ENCODE measurements at regions not wholly inside any gene's neighbourhood (a gene's known extent, or its start where the extent isn't known, plus 50 kb on each side); places are given as distances from the start of the nearest gene placed in this dataset.
"Not testable (repeated sequence)": the region's sequence is repeated elsewhere in the genome, so short reads cannot be mapped to it uniquely, and the experiment has no call there.

- DNase-seq (ENCODE audit: low read depth) = not testable (repeated sequence)
These were observed 223.1 kb upstream of the SHH start for GRCh38 chr7:156035387-156035786.

- DNase-seq (ENCODE audit: low read depth) = no peak
These were observed 222.1 kb upstream of the SHH start for GRCh38 chr7:156034397-156034796.

DNA sequence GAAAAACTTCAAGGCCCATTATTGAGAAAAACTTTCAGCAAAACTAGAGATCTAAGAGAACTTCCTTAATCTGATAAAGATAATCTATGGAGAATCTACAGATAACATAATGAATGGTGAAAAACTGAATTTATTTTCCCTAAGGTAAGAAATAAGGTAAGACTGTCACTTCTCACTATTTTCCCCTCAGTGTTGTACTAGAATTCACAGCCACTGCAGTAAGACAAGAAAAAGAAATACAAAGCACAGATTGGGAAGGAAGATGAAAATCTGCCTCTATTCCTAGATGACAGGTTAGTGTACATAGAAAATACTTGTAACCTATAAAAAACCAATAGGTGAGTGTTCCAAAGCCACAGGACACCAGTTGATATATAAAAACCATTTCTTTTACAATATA is 220.7 kb upstream of the SHH start:
- DNase-seq (ENCODE audit: low read depth) = no peak

DNA sequence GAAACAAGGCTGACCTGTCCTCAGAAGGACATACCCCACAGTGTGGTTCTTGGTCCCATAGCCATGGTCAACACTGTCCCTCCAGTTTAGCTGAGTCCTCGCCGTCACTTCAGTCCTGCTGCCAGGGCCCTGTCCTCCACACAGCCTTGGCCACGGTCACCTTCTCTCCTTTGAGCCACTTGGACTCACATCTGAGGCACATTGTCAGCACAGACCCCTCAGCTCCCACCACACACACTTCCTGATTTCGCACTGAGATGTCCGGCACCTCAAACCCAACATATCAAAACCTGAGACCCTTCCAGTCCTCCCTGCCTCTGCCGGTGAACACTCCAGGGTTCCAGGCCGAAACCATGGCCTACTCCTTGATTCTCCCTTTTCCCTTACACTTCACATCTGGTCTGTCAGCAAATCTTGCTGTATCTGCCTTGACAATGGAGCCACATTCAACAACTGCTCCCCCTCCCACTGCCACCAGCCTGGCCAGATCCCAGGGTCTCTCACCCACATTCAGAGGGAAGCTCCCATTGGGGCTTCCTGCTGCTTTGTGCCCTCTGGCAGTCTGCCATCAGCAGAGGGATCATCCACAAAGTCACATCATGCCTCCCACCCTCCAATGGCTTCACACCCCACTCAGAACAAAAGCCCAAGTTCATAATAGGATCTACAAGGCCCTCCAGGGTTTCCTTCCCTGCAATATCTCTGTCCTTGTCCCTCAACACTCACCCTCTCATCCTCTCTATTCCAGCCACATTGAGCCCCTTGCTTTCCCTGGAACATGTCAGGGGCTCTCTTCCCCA is 219.6 kb upstream of the SHH start:
- DNase-seq (ENCODE audit: low read depth) = no peak

DNA sequence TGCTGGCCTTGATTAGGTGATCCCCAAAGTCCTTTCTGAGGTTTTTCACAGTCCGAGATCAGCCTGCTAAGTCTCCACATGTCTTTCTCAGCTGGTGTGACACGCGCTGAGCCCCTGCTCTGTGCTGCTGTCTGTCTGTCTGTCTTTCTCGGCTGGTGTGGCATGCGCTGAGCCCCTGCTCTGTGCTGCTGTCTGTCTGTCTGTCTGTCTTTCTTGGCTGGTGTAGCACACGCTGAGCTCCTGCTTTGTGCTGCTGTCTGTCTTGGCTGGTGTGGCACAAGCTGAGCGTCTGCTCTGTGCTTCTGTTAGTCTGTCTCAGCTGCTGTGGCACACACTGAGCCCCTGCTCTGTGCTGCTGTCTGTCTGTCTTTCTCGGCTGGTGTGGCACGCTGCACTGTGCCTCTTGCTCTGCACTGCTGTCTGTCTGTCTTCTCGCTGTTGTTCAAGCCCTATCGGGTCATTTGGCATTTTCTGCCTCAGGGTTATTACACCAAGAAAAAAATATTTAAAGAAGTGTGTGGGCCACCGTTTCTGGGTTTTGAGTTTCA is 217.3 kb upstream of the SHH start:
- DNase-seq (ENCODE audit: low read depth) = no peak

GRCh38 chr7:156028521-156028920 is 216.3 kb upstream of the SHH start:
- DNase-seq (ENCODE audit: low read depth) = no peak

- no peak for DNase-seq (ENCODE audit: low read depth)
These were observed 215.6 kb upstream of the SHH start for GRCh38 chr7:156027821-156028220.

DNA sequence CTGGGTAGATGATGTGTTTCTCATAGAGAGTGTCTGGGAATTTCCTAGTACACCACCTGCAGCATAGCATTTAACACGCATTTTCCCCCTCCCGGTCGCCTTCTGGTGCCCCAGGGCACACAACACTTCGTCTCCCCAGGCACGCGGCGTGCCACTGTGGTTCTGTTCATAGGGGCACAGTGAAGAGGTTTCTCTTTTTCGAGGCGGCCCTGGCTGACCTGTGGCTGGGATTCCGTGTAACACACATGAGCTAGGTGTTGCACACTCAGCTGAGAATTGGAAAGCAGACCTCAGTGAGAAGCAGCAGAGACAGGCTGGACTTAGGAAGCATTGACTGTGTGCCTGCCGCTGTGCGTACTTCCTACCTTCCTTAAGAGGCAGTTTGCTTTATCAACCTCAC is 214.3 kb upstream of the SHH start:
- no peak for DNase-seq (ENCODE audit: low read depth)

DNA sequence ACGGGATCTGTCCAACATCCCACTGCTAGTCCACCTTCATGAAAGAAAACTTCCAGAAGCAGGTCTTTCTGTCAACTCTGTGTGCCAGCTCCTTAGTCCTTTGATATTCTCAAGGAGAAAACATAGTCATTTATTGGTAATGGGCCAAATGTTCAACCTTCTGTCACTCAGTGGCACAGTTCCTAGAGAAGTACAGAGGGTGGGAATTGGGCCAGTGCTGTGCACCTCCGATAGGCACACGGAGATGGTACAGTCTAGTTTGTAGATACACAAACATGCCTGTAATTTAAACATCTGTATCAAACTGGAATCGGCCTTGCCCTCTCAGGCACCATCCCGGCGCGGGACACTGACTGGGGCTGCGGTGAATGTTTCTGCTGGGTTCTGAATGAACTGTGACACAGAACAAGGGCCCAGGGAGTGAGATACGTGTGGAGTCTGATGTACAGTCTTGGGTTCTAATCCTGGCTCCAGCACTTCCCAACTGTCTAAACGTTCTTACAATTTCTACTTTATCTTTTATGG is 213.9 kb upstream of the SHH start:
- no peak for DNase-seq (ENCODE audit: low read depth)

GRCh38 chr7:156025675-156026074 is 213.4 kb upstream of the SHH start:
- DNase-seq (ENCODE audit: low read depth) = no peak

- DNase-seq (ENCODE audit: low read depth) = no peak
These were observed 211.9 kb upstream of the SHH start for GRCh38 chr7:156024201-156024600.

DNA sequence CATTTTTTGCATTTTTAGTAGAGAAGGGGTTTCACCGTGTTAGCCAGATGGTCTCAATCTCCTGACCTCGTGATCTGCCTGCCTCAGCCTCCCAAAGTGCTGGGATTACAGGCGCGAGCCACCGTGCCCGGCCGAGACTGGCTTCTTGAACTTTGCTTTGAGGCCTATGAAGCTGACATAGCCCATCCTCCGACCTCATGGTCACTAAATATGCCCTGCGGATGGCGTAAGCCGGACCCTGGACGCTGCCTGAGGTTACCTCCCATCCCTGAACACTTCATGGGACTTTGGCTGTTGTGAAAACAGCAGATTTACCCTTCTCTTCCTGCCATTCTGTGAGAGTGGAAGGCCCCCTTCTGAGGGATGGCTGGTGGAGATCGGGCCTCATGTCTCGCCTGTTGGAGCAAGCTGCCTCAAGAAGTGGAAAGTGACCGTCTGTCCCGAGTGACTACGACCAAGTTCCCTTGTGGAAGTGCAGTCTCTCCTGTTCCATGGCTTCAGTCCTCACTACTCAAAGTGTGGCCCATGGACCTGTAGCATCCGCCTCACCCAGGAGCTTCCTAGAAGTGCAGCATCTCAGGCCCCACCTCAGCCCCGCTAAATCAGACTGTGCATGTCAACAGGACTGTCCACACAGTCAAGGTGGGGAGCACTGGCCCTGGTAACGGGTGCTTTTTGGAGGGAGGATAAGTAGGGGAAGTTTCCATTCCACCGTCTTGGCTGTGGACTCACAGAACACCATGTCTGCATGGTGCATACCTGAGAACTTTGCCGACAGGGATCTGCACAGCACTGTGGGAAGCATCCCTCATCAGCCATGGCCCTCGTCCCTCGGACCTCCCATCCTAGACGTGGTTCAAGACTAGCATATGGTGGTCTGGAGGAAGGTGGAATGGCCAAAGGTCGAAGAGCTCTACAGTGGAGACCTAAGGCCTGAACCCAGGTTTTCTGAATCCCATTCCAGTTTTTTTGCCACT is 210.5 kb upstream of the SHH start:
- no peak for DNase-seq (ENCODE audit: low read depth)

DNA sequence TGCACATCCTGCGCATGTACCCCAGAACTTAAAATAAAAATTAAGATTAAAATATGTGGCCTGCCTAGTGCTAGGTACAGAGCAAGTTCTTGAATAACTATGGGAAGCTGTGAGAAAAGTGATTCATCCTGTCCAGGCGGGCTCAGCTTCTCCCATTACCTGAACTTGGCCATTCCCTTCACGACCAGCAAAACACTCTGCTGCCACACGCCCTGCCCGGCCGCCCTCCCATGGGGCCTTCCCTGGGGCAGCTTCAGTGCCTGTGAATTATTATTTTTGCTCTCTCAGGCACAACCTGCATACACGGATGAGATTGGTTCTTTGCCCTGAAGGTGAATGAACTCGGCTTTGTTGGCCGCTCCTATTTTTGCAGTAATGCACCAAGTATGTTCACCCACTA is 209.2 kb upstream of the SHH start:
- DNase-seq (ENCODE audit: low read depth) = no peak

DNA sequence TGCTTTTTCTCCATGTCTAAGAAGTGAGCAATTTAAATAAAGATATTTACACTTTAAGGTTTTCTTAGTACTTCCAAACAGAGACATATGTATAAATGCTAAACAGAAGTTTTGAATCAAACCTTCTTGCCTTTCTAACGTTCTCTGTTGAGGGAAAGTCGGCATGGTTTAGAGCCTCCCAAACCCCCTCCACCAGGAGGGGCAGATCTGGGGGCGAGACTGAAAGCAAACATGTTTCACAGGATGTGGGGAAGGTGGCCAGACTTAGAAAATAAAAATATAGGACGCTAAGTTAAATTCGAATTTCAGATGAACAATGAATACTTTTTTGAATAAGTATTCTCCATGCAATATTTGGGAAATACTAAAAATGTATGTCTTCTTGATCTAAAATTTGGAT is 208.3 kb upstream of the SHH start:
- no peak for DNase-seq (ENCODE audit: low read depth)

GRCh38 chr7:156019776-156020565 is 207.7 kb upstream of the SHH start:
- DNase-seq (ENCODE audit: low read depth) = no peak

- DNase-seq (ENCODE audit: low read depth) = no peak
These were observed 207.0 kb upstream of the SHH start for GRCh38 chr7:156019308-156019707.

GRCh38 chr7:156017916-156018700 is 205.8 kb upstream of the SHH start:
- no peak for DNase-seq (ENCODE audit: low read depth)

GRCh38 chr7:156017431-156017830 is 205.2 kb upstream of the SHH start:
- DNase-seq (ENCODE audit: low read depth) = no peak

GRCh38 chr7:156015237-156016020 is 203.2 kb upstream of the SHH start:
- DNase-seq (ENCODE audit: low read depth) = no peak

DNA sequence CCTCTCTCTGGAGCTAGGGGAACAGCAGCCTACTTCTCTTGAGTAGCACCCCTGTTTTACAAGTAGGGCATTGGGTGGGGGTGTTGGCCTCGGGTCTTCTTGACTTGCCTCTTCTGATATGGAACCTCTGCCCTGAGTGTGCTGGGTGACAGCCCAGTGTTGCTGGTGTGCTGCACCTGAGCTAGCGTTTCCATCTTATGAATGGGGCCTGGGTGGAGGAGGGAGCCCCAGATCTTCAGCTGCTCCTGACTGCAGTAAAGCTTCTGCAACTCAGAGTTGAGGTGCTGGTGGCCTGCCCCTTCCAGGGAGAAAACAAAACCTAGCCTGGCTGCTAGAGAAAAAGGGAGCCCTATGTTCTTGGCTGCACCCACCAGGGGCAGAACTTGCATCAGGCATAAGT is 202.5 kb upstream of the SHH start:
- DNase-seq (ENCODE audit: low read depth) = no peak

Data from EH (cell line).